ENCODE measurements at regions not wholly inside any gene's neighbourhood (a gene's known extent, or its start where the extent isn't known, plus 50 kb on each side); places are given as distances from the start of the nearest gene placed in this dataset.

DNA sequence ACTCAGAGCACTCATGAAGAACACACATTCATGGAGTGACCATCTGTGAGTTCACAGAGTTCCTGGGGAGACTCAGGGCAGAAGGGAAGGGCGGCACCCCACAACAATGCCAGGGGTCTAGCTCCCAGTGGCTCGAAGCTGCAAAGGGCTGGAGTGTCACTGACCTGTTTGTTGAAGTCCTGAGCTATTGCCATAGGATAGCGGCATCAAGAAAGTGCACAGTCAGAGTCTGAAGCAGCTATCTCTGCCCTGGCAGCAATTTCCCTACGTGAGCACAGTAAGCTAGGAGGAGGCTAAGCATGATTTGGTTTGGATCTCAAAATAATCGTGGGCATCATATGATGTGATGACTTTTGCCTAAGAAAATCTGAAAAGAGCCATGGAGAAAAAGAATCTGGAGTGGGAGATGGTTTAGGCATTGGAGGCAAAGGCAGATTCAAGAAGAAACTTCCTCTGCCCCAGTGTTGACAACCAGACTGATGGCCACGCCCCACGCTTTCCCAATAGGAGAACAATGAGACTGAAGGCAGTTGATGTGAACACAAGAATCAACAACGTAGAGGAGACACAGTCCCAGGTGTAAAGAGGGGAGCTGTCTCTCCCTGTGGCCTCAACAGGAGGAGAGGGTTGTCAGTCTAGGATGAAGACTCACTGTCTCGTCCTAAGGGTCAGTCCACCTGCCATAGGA lies 100.0 kb upstream of the SLC25A33 start (continued):
- TF ChIP-seq, protein P1, sequence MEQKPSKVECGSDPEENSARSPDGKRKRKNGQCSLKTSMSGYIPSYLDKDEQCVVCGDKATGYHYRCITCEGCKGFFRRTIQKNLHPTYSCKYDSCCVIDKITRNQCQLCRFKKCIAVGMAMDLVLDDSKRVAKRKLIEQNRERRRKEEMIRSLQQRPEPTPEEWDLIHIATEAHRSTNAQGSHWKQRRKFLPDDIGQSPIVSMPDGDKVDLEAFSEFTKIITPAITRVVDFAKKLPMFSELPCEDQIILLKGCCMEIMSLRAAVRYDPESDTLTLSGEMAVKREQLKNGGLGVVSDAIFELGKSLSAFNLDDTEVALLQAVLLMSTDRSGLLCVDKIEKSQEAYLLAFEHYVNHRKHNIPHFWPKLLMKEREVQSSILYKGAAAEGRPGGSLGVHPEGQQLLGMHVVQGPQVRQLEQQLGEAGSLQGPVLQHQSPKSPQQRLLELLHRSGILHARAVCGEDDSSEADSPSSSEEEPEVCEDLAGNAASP (CRISPR knock-in tag; IDR thresholded peaks at IDR 0.05; ENCODE audit: borderline replicate concordance), result peak; percentile 39; the same call in 1 of the 2 replicates
- TF ChIP-seq ZNF430 (CRISPR knock-in tag; IDR thresholded peaks at IDR 0.05), result no peak
- TF ChIP-seq, protein P2, sequence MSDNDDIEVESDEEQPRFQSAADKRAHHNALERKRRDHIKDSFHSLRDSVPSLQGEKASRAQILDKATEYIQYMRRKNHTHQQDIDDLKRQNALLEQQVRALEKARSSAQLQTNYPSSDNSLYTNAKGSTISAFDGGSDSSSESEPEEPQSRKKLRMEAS (IDR thresholded peaks at IDR 0.05), result peak; percentile 24; the same call in 1 of the 2 replicates
- TF ChIP-seq GATA4 (IDR thresholded peaks at IDR 0.05; ENCODE audit: borderline replicate concordance, low read depth), result 0 out of 2 replicates have a peak, but pooled peaks have one; percentile 36
- 0 out of 2 replicates have a peak, but pooled peaks have one; percentile 48 for TF ChIP-seq ZNF501 (CRISPR knock-in tag; IDR thresholded peaks at IDR 0.05)
- TF ChIP-seq KDM2A (CRISPR knock-in tag; IDR thresholded peaks at IDR 0.05; ENCODE audit: borderline replicate concordance, low read depth), result peak; percentile 10; the same call in 1 of the 2 replicates
- 0 out of 2 replicates have a peak, but pooled peaks have one; percentile 53 for TF ChIP-seq CBX5 (CRISPR knock-in tag; IDR thresholded peaks at IDR 0.05; ENCODE audit: borderline replicate concordance)
- TF ChIP-seq, protein P3, sequence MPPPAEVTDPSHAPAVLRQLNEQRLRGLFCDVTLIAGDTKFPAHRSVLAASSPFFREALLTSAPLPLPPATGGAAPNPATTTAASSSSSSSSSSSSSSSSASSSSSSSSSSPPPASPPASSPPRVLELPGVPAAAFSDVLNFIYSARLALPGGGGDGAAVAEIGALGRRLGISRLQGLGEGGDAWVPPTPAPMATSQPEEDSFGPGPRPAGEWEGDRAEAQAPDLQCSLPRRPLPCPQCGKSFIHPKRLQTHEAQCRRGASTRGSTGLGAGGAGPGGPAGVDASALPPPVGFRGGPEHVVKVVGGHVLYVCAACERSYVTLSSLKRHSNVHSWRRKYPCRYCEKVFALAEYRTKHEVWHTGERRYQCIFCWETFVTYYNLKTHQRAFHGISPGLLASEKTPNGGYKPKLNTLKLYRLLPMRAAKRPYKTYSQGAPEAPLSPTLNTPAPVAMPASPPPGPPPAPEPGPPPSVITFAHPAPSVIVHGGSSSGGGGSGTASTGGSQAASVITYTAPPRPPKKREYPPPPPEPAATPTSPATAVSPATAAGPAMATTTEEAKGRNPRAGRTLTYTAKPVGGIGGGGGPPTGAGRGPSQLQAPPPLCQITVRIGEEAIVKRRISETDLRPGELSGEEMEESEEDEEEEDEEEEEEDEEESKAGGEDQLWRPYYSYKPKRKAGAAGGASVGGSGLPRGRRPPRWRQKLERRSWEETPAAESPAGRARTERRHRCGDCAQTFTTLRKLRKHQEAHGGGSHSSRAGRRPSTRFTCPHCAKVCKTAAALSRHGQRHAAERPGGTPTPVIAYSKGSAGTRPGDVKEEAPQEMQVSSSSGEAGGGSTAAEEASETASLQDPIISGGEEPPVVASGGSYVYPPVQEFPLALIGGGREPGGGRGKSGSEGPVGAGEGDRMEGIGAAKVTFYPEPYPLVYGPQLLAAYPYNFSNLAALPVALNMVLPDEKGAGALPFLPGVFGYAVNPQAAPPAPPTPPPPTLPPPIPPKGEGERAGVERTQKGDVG (CRISPR knock-in tag; IDR thresholded peaks at IDR 0.05; ENCODE audit: borderline replicate concordance), result no peak
- TF ChIP-seq, protein P4, sequence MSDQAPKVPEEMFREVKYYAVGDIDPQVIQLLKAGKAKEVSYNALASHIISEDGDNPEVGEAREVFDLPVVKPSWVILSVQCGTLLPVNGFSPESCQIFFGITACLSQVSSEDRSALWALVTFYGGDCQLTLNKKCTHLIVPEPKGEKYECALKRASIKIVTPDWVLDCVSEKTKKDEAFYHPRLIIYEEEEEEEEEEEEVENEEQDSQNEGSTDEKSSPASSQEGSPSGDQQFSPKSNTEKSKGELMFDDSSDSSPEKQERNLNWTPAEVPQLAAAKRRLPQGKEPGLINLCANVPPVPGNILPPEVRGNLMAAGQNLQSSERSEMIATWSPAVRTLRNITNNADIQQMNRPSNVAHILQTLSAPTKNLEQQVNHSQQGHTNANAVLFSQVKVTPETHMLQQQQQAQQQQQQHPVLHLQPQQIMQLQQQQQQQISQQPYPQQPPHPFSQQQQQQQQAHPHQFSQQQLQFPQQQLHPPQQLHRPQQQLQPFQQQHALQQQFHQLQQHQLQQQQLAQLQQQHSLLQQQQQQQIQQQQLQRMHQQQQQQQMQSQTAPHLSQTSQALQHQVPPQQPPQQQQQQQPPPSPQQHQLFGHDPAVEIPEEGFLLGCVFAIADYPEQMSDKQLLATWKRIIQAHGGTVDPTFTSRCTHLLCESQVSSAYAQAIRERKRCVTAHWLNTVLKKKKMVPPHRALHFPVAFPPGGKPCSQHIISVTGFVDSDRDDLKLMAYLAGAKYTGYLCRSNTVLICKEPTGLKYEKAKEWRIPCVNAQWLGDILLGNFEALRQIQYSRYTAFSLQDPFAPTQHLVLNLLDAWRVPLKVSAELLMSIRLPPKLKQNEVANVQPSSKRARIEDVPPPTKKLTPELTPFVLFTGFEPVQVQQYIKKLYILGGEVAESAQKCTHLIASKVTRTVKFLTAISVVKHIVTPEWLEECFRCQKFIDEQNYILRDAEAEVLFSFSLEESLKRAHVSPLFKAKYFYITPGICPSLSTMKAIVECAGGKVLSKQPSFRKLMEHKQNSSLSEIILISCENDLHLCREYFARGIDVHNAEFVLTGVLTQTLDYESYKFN (CRISPR knock-in tag; conservative IDR thresholded peaks at IDR 0.05), result 0 out of 2 replicates have a peak, but pooled peaks have one; percentile 12
- no peak for TF ChIP-seq SP1 (IDR thresholded peaks at IDR 0.05)
- peak; percentile 36; the same call in 1 of the 2 replicates for TF ChIP-seq SP1 (CRISPR knock-in tag; IDR thresholded peaks at IDR 0.05)
- peak; percentile 94 for TF ChIP-seq SP5 (CRISPR knock-in tag; IDR thresholded peaks at IDR 0.05; ENCODE audit: borderline replicate concordance, low read depth)
- no peak for TF ChIP-seq ZNF850 (CRISPR knock-in tag; conservative IDR thresholded peaks at IDR 0.05)
- TF ChIP-seq ZNF34 (CRISPR knock-in tag; IDR thresholded peaks at IDR 0.05; ENCODE audit: borderline replicate concordance), result peak; percentile 65; the same call in 1 of the 2 replicates
- TF ChIP-seq RXRB (CRISPR knock-in tag; IDR thresholded peaks at IDR 0.05; ENCODE audit: borderline replicate concordance), result peak; percentile 27; the same call in 1 of the 2 replicates
- TF ChIP-seq, protein P5, sequence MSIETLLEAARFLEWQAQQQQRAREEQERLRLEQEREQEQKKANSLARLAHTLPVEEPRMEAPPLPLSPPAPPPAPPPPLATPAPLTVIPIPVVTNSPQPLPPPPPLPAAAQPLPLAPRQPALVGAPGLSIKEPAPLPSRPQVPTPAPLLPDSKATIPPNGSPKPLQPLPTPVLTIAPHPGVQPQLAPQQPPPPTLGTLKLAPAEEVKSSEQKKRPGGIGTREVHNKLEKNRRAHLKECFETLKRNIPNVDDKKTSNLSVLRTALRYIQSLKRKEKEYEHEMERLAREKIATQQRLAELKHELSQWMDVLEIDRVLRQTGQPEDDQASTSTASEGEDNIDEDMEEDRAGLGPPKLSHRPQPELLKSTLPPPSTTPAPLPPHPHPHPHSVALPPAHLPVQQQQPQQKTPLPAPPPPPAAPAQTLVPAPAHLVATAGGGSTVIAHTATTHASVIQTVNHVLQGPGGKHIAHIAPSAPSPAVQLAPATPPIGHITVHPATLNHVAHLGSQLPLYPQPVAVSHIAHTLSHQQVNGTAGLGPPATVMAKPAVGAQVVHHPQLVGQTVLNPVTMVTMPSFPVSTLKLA (IDR thresholded peaks at IDR 0.05), result peak; percentile 42
- 0 out of 4 replicates have a peak, but pooled peaks of 1 of the 2 experiments have one; percentile 14 for TF ChIP-seq POLR2A (IDR thresholded peaks at IDR 0.05; ENCODE audit: insufficient read depth in 1 of 2, low read depth in 2 of 2, low read length in 2 of 2)
- TF ChIP-seq, protein P6, sequence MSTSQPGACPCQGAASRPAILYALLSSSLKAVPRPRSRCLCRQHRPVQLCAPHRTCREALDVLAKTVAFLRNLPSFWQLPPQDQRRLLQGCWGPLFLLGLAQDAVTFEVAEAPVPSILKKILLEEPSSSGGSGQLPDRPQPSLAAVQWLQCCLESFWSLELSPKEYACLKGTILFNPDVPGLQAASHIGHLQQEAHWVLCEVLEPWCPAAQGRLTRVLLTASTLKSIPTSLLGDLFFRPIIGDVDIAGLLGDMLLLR (CRISPR knock-in tag; IDR thresholded peaks at IDR 0.05), result no peak
